Right lobe of liver (tissue), 4 donors: ENCODE measurements at regions not wholly inside any gene's neighbourhood (a gene's known extent, or its start where the extent isn't known, plus 50 kb on each side); places are given as distances from the start of the nearest gene placed in this dataset.

Experiments used
- CTCF ChIP-seq, 4 donors: fragments of 200-600 bp in 3 of 4; fragments of 450-650 bp in 1 of 4; IDR thresholded peaks; one replicate each; pipeline versions ENCODE4 v1.5.1 to v1.8.0; 2016 to 2022; ENCODE audit warnings: antibody characterized with exemption in 4 of 4, mild to moderate bottlenecking in 2 of 4
- POLR2A ChIP-seq: fragments of 450-650 bp; IDR thresholded peaks from one replicate; pipeline ENCODE4 v1.6.1; 2017; ENCODE audit warnings: antibody characterized with exemption, mild to moderate bottlenecking
- donor health status: DM: no; HTN: no; CAD: no.
- donor health status: DM: no; HTN: no; CAD: no.
- donor health status: DM: no; HTN: yes; CAD: no.

- TF ChIP-seq CTCF (IDR thresholded peaks at IDR 0.05), result no peak
- no peak for TF ChIP-seq POLR2A
Measured at GRCh38 chr9:106669835-106670234, 193.1 kb upstream of the ZNF462 start.
